ENCODE measurements at regions not wholly inside any gene's neighbourhood (a gene's known extent, or its start where the extent isn't known, plus 50 kb on each side); places are given as distances from the start of the nearest gene placed in this dataset.

GRCh38 chr9:129497005-129497812, 123.7 kb downstream of the C9orf50 start:
- TF ChIP-seq, protein P1, sequence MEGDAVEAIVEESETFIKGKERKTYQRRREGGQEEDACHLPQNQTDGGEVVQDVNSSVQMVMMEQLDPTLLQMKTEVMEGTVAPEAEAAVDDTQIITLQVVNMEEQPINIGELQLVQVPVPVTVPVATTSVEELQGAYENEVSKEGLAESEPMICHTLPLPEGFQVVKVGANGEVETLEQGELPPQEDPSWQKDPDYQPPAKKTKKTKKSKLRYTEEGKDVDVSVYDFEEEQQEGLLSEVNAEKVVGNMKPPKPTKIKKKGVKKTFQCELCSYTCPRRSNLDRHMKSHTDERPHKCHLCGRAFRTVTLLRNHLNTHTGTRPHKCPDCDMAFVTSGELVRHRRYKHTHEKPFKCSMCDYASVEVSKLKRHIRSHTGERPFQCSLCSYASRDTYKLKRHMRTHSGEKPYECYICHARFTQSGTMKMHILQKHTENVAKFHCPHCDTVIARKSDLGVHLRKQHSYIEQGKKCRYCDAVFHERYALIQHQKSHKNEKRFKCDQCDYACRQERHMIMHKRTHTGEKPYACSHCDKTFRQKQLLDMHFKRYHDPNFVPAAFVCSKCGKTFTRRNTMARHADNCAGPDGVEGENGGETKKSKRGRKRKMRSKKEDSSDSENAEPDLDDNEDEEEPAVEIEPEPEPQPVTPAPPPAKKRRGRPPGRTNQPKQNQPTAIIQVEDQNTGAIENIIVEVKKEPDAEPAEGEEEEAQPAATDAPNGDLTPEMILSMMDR (IDR thresholded peaks at IDR 0.05; ENCODE audit: low read depth, low read length), result no peak
- TF ChIP-seq EZH2phosphoT487 (IDR thresholded peaks at IDR 0.05; ENCODE audit: low read depth), result no peak
